MM.1S (cell line): ENCODE measurements at regions not wholly inside any gene's neighbourhood (a gene's known extent, or its start where the extent isn't known, plus 50 kb on each side); places are given as distances from the start of the nearest gene placed in this dataset.

Experiments
- CTCF ChIP-seq: fragments of 300-600 bp; sonication (generic); IDR thresholded peaks from 2 replicates; pipeline ENCODE4 v1.5.1; 2016; ENCODE audit warnings: antibody characterized with exemption, low read length, mixed read lengths
- EZH2 ChIP-seq: fragments of 300-600 bp; sonication (generic); optimal IDR thresholded peaks from 2 replicates; pipeline ENCODE3; 2017; ENCODE audit warnings: low read depth, mild to moderate bottlenecking, antibody characterized with exemption, low read length, mixed read lengths

GRCh38 chr13:99729745-99730144 lies 228.5 kb downstream of the TM9SF2 start:
- no peak for TF ChIP-seq CTCF
- TF ChIP-seq EZH2: no peak
